ENCODE measurements at regions not wholly inside any gene's neighbourhood (a gene's known extent, or its start where the extent isn't known, plus 50 kb on each side); places are given as distances from the start of the nearest gene placed in this dataset.

DNA sequence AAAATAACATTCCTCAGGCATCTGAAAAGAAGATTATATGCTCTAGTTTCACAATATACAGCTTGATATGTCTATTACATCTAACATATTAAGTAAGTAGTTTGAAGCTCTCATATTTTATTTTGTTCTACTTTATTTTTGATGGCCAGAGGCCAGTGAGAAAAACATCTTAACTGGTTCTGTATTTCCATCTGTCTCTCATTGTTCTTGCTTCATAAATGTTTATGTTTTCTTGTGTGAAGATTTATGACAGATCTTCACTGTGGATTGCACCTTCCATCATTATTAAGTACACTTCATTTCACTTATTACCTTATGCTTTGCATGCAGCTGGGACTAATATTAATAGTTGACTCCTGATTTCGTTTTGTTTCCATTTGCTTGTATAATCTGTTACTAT is 511.2 kb downstream of the TSN start:
- Histone ChIP-seq H3K23ac (ENCODE audit: insufficient read length) (no peak overlapping the region), H4K20me1 (replicated peaks in 1 of 2; ENCODE audit: control insufficient read depth in 1 of 2, insufficient read depth in 2 of 2, low read length in 2 of 2) (no peaks in the 10 kb centered on the region), H3K9me3 (ENCODE audit: insufficient read depth in 2 of 2, low read depth in 1 of 2, low read length in 1 of 2) (no peaks in the 10 kb centered on the region), H2BK12ac (ENCODE audit: low read depth, low read length) (no peak overlapping the region), H2BK20ac (ENCODE audit: low read length) (no peak overlapping the region), H4K8ac (ENCODE audit: extremely low read depth, insufficient read depth, low read length) (no peak overlapping the region), H4K5ac (ENCODE audit: insufficient read length, low read depth, low read length) (no peak overlapping the region), H3K56ac (replicated peaks; ENCODE audit: insufficient read length, low read depth, low read length) (no peak overlapping the region), H3K9ac (replicated peaks in 1 of 4; ENCODE audit: extremely low read depth in 1 of 4, low read depth in 3 of 4, low read length in 3 of 4) (no peak overlapping the region), H3K4ac (replicated peaks; ENCODE audit: insufficient read length, low read depth, low read length) (no peak overlapping the region), H3K4me2 (ENCODE audit: insufficient read depth in 1 of 2, low read depth in 2 of 2, low read length in 2 of 2) (no peak overlapping the region), H2BK5ac (ENCODE audit: low read depth, low read length) (no peak overlapping the region), H3K23me2 (ENCODE audit: low read depth, low read length) (no peaks in the 10 kb centered on the region), H3K27ac (ENCODE audit: low read depth, low read length) (no peak overlapping the region), H2AFZ (ENCODE audit: low read length) (no peak overlapping the region), H2AK5ac (ENCODE audit: low read depth, low read length) (no peak overlapping the region), H4K91ac (replicated peaks; ENCODE audit: insufficient read length, low read length) (no peak overlapping the region), H3K4me3 (ENCODE audit: extremely low read depth in 1 of 4, insufficient read depth in 2 of 4, low read depth in 3 of 4, low read length in 4 of 4) (no peak overlapping the region), H3K79me2 (ENCODE audit: control insufficient read depth in 1 of 2, insufficient read depth in 2 of 2, low read length in 2 of 2) (no peaks in the 10 kb centered on the region), H2BK15ac (ENCODE audit: low read length) (no peak overlapping the region), H3K27me3 (replicated peaks in 1 of 4; ENCODE audit: control insufficient read depth in 3 of 4, extremely low read depth in 1 of 4, insufficient read depth in 3 of 4, low read length in 3 of 4) (no peaks in the 10 kb centered on the region), H3K36me3 (ENCODE audit: control insufficient read depth in 2 of 4, insufficient read depth in 4 of 4, low read length in 3 of 4) (no peaks in the 10 kb centered on the region), H3K4me1 (replicated peaks in 1 of 4; ENCODE audit: control insufficient read depth in 3 of 4, insufficient read depth in 4 of 4, low read length in 3 of 4) (no peaks in the 10 kb centered on the region), H3K18ac (ENCODE audit: extremely low read depth, low read length) (no peak overlapping the region), H3K14ac (ENCODE audit: insufficient read length) (no peak overlapping the region), H2BK120ac (replicated peaks; ENCODE audit: low read depth, low read length) (no peak overlapping the region), H3K79me1 (ENCODE audit: low read depth, low read length) (no peaks in the 10 kb centered on the region)
- FAIRE-seq: no peak
- POLR2A ChIA-PET (ENCODE audit: partially characterized antibody): no interaction called here
- CTCF ChIA-PET (ENCODE audit: partially characterized antibody): no interaction called here
- WGBS, 2 experiments (ENCODE audit: extremely low coverage in 1 of 2, insufficient coverage in 1 of 2, insufficient read length in 1 of 2, insufficient replicate concordance in 2 of 2, low coverage in 1 of 2, low lambda C conversion rate in 2 of 2, missing lambda C conversion rate in 1 of 2): 74% methylated on average over 1 of the region's 1 CpG; no CpG with 5 or more reads in 1 of the 2 experiments
- no peak for DNase-seq (ENCODE audit: low read depth in 1 of 2, low spot score in 2 of 2)
- TF ChIP-seq SIN3A (conservative IDR thresholded peaks at IDR 0.05 in 1 of 2, IDR thresholded peaks at IDR 0.05 in 1 of 2; ENCODE audit: low read depth in 1 of 2, low read length in 2 of 2): no peak
- no peak for TF ChIP-seq SP4 (IDR thresholded peaks at IDR 0.05; ENCODE audit: low read length)
- TF ChIP-seq BCL11A (IDR thresholded peaks at IDR 0.05; ENCODE audit: low read depth in 2 of 2, low read length in 2 of 2): no peak
- no peak for TF ChIP-seq SP1 (IDR thresholded peaks at IDR 0.05; ENCODE audit: low read depth, low read length)
